Activated CD4-positive, alpha-beta T cell treated with anti-CD3 and anti-CD28 coated beads, Interleukin-2, Interleukin-6, amounts not matched to agents 100 ng/mL and 50 ng/mL, durations not matched to agents 16 hours and 8 hours (primary cell): ENCODE measurements at regions not wholly inside any gene's neighbourhood (a gene's known extent, or its start where the extent isn't known, plus 50 kb on each side); places are given as distances from the start of the nearest gene placed in this dataset.
A peak's percentile ranks its signal among the peaks of the same experiment; 100 is the strongest.
"Not testable (repeated sequence)": the region's sequence is repeated elsewhere in the genome, so short reads cannot be mapped to it uniquely, and the experiment has no call there.

Experiments used
- DNase-seq: peaks from one replicate; pipeline ENCODE4 v3.0.0-alpha.2; 2020

GRCh38 chr2:16950436-16950835 is 284.8 kb upstream of the CYRIA start:
- no peak for DNase-seq

GRCh38 chr2:16948710-16949109 is 283.1 kb upstream of the CYRIA start:
- no peak for DNase-seq

GRCh38 chr2:16948053-16948452 is 282.4 kb upstream of the CYRIA start:
- no peak for DNase-seq

- DNase-seq: no peak
These were observed 277.8 kb upstream of the CYRIA start for GRCh38 chr2:16943279-16943958.

GRCh38 chr2:16940214-16940613 is 274.6 kb upstream of the CYRIA start:
- no peak for DNase-seq

GRCh38 chr2:16939771-16940170 is 274.1 kb upstream of the CYRIA start:
- DNase-seq: no peak

- no peak for DNase-seq
These were observed 267.7 kb upstream of the CYRIA start for GRCh38 chr2:16933355-16933754.

GRCh38 chr2:16932826-16933225 is 267.2 kb upstream of the CYRIA start:
- DNase-seq: no peak

- no peak for DNase-seq
These were observed 265.8 kb upstream of the CYRIA start for GRCh38 chr2:16931441-16931840.

GRCh38 chr2:16927398-16927797 is 261.8 kb upstream of the CYRIA start:
- DNase-seq: no peak

GRCh38 chr2:16925145-16925544 is 259.5 kb upstream of the CYRIA start:
- DNase-seq: no peak

GRCh38 chr2:16915341-16915755 is 249.7 kb upstream of the CYRIA start:
- DNase-seq: not testable (repeated sequence)

- DNase-seq: no peak
These were observed 246.1 kb upstream of the CYRIA start for GRCh38 chr2:16911746-16912145.

GRCh38 chr2:16908656-16909055 is 243.0 kb upstream of the CYRIA start:
- DNase-seq: no peak

- no peak for DNase-seq
These were observed 242.1 kb upstream of the CYRIA start for GRCh38 chr2:16907645-16908282.

GRCh38 chr2:16905325-16905724 is 239.7 kb upstream of the CYRIA start:
- not testable (repeated sequence) for DNase-seq

GRCh38 chr2:16900405-16901025 is 234.9 kb upstream of the CYRIA start:
- DNase-seq: peak; percentile 22

GRCh38 chr2:16899958-16900357 is 234.3 kb upstream of the CYRIA start:
- DNase-seq: no peak

- DNase-seq: no peak
These were observed 224.4 kb upstream of the CYRIA start for GRCh38 chr2:16890081-16890480.

- DNase-seq: no peak
These were observed 219.4 kb upstream of the CYRIA start for GRCh38 chr2:16885027-16885426.

GRCh38 chr2:16882706-16883105 is 217.1 kb upstream of the CYRIA start:
- DNase-seq: no peak

- DNase-seq: no peak
These were observed 215.5 kb upstream of the CYRIA start for GRCh38 chr2:16881122-16881521.

- DNase-seq: no peak
These were observed 205.8 kb upstream of the CYRIA start for GRCh38 chr2:16871411-16871810.

- DNase-seq: no peak
These were observed 204.9 kb upstream of the CYRIA start for GRCh38 chr2:16870491-16871076.
